GM12892 (cell line): ENCODE measurements at regions not wholly inside any gene's neighbourhood (a gene's known extent, or its start where the extent isn't known, plus 50 kb on each side); places are given as distances from the start of the nearest gene placed in this dataset.
"Not testable (repeated sequence)": the region's sequence is repeated elsewhere in the genome, so short reads cannot be mapped to it uniquely, and the experiment has no call there.

Experiments
- POLR2A ChIP-seq: IDR thresholded peaks from 2 replicates; pipeline ENCODE4 v1.6.1; 2011; ENCODE audit warnings: low read depth, low read length, control low read depth
- POLR2AphosphoS5 ChIP-seq: IDR thresholded peaks from 2 replicates; pipeline ENCODE4 v1.6.1; 2011; ENCODE audit warnings: low read depth, low read length, control low read depth
- TAF1 ChIP-seq: IDR thresholded peaks from 2 replicates; pipeline ENCODE4 v1.6.1; 2011; ENCODE audit warnings: low read depth, mild to moderate bottlenecking, control low read depth, low read length, borderline replicate concordance

DNA sequence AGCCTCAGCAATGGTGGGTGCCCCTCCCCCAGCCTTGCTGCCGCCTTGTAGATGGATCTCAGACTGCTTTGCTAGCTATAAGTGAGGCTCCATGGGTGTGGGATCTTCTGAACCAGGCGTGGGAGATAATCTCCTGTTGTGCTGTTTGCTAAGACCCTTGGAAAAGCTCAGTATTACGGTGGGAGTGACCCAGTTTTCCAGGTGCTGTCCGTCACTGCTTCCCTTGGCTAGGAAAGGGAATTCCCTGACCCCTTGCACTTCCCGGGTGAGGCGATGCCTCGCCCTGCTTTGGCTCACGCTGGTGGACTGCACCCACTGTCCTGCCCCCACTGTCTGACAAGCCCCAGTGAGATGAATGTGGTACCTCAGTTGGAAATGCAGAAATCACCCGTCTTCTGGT is 411.2 kb downstream of the RAB38 start:
- not testable (repeated sequence) for TF ChIP-seq POLR2AphosphoS5, POLR2A, TAF1
